H54 (cell line): ENCODE measurements at regions not wholly inside any gene's neighbourhood (a gene's known extent, or its start where the extent isn't known, plus 50 kb on each side); places are given as distances from the start of the nearest gene placed in this dataset.
"Not testable (repeated sequence)": the region's sequence is repeated elsewhere in the genome, so short reads cannot be mapped to it uniquely, and the experiment has no call there.

Source experiments
- DNase-seq: peaks from one replicate; pipeline ENCODE4 v3.0.0; 2011; ENCODE audit warnings: low spot score, mixed read lengths; ENCODE audit not compliant: insufficient read length
- FAIRE-seq: peaks from 3 replicates; lab custom pipeline; 2011; peaks lifted over from hg19 to GRCh38; lab: Jason Lieb, UNC
- POLR2A ChIP-seq: IDR thresholded peaks from 2 replicates; pipeline ENCODE4 v1.6.1; 2011; ENCODE audit warnings: low read depth, mild to moderate bottlenecking, low read length

DNA sequence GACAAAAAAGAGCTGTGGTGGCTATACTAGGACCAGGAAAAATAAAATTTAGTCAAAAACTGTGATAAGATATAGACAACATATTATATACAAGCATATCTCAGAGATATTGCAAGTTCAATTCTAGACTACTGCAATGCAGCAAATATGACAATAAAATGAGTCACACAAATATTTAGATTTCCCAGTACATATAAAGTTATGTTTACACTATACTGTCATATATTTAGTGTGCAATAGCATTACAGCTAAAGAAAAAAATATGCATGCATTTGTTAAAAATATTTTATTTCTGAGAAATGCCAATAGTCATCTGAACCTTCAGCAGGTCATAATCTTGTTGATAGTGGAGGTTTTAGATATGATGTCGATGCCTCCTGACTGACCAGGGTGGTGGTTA lies 72.1 kb downstream of the AKR1C4 start:
- no peak for TF ChIP-seq POLR2A
- no peak for DNase-seq
- FAIRE-seq = no peak

DNA sequence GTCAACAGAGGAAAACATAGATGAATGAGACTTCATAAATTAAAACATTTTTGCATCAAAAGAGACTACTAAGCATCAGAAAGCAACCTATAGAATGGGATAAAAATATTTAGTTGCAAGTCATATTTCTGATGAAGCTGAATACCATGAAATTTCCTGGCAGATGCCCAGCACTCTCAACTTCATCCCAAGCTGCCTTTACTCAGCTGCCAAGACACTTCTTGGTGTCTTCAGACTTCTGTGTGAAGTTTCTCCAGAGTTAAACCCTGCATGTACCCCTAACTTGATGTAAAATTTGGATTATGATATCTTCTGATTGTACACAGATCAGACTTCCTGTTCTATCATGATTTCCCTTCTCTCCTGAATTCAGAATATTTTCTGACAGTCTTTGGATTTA lies 73.2 kb downstream of the AKR1C4 start:
- TF ChIP-seq POLR2A = no peak
- DNase-seq (no peak), FAIRE-seq (no peak)

DNA sequence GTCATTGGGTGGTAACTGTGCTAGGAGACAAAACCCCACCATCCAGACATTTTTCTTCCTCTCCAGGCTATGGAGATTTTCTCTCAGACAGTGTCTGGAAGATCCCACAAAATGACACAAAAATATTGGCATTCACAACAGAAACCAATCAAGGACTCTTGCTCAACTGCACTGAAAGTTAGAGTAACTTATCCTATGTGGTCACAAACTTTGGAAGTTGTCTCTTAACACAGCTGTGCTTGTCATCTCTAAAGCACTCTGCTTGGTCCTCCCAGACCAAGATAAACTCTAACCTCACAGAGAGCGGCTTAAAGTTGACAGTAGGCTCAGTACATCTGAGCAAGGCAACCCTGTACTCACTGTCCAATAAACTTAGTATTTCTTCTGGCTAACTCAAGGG lies 74.9 kb downstream of the AKR1C4 start:
- no peak for DNase-seq
- FAIRE-seq = no peak
- no peak for TF ChIP-seq POLR2A

GRCh38 chr10:5272065-5272803 lies 75.6 kb downstream of the AKR1C4 start:
- no peak for DNase-seq
- TF ChIP-seq POLR2A = no peak
- no peak for FAIRE-seq

DNA sequence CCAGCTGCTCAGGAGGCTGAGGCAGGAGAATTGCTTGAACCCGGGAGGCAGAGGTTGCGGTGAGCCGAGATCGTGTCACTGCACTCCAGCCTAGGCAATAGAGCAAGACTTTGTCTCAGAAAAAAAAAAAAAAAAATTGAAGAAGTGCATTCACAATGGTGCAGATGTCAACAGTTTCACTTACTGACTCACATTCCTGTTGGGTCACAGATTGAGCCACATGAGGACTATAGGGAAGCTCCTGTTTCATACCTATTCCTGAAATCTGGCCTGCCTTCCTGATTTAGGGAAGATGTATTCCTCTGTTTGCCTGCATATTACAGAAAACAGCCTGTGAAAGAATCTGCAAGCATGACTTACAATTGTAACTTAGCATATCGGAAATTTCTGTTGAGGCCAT lies 78.2 kb downstream of the AKR1C4 start:
- TF ChIP-seq POLR2A = no peak
- DNase-seq (no peak), FAIRE-seq (no peak)

- DNase-seq = no peak
- no peak for TF ChIP-seq POLR2A
- FAIRE-seq = no peak
Measured at GRCh38 chr10:5281356-5281755, 83.4 kb upstream of the UCN3 start.

- no peak for DNase-seq
- FAIRE-seq = no peak
- TF ChIP-seq POLR2A = no peak
Measured at GRCh38 chr10:5282137-5282536, 82.6 kb upstream of the UCN3 start.

DNA sequence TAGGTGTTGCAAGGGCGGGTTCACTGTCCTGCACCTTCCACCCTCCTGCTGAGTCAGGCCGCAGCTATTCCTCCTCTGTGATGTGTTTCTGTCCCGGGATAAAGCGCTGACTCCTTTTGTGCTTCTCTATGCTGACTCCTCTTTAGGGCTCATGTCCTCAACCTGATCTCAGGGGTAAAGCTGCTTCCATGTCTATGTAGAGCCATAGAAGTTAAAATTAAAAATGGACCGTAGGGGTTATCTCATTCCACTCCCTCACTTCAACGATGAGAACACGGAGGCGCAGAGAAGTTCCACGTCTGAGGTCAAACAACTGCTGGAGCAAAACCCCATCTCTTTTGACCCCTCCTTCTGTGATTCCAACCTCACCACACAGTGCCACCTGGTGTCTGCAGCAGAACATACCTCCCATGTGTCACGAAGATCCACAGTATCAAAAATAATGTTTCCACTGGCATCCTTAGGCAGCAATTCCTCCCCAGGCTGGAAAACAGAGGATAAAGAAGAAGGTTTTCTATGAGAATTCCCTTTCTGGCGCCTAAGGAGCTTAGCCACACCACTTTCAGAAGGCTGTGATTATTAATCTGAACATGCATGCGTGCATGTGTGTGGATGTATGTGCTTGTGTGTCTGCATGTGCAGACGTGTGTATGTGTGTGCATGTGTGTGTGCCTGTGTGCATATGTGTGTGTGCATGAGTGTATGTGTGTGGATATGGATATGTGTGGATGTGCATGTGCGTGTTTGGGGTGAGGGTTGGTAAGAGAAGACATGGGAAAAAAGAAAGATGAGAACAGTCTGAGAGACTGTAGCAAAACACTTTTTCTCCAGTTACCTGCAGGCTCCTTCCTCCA lies 81.2 kb upstream of the UCN3 start:
- no peak for FAIRE-seq
- no peak for TF ChIP-seq POLR2A
- DNase-seq = no peak

DNA sequence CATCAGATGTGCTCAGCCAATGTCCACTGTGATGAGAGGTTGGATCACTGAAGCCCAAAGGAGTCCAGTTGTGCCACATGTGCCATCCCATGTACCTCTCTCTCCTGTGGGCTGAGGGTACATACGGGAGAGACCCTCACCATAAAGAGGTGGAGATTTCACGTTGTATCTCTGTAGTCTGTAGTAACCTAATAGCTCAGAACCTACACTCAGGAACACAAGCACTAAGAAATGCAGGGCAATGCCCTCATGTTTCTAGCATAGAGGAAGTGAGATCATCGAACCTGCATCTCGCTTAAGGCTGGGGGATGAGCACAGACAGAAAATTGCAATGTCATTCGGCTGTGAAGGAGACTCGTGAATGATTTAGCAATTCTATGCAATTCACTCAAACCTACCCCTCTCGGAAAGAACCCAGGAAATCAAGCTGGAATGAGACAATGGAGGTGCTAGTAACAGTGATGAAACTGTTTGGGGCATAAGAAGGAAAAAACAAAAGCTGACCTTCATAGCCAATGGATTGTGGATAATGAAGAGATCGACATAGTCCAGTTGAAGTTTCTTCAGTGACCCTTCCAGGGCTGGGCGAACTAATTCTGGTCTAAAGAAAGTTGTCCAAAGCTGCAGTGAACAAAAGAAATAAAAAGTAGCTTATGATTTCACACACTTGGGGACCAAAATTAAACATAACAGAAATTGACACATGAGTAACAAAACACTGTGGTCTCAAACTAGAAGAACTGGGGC lies 80.3 kb upstream of the UCN3 start:
- FAIRE-seq (no peak), DNase-seq (no peak)
- no peak for TF ChIP-seq POLR2A

DNA sequence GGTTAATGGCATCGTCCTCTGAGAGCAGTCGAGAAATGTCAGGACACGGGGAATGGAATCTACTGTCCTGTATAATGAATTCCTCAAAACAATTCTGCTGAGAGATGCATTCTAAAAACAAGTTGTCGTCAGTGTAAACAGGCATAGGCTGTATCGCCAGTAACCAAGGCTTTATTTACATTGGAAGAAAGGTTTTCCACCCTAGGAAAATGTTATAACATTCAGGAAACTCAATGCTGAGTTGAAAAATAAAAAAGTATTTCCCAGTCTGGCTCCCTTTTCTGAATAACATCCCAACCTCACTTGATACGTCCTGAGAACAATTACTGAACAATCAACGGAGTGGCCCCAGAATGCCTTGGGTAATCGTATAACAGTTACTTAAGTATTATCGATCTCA lies 79.6 kb upstream of the UCN3 start:
- TF ChIP-seq POLR2A = no peak
- FAIRE-seq (no peak), DNase-seq (no peak)

GRCh38 chr10:5288359-5288758 lies 76.4 kb upstream of the UCN3 start:
- TF ChIP-seq POLR2A = no peak
- FAIRE-seq (no peak), DNase-seq (no peak)

DNA sequence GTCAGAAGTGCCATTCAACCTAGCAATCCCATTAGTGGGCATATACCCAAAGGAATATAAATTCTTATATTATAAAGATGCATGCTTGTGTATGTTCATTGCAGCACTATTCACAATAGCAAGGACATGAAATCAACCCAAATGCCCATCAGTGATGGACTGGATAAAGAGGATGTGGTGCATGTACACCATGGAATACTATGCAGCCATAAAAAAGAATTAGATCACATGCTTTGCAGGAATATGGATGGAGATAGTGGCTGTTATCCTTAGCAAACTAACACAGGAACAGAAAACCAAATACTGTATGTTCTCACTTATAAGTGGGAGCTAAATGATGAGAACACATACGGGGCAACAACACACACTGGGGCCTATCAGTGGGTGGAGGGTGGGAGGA lies 75.5 kb upstream of the UCN3 start:
- not testable (repeated sequence) for FAIRE-seq, DNase-seq

GRCh38 chr10:5291501-5292195 lies 73.1 kb upstream of the UCN3 start:
- no peak for FAIRE-seq
- TF ChIP-seq POLR2A = no peak
- peak; percentile 34 for DNase-seq
